ENCODE measurements at regions not wholly inside any gene's neighbourhood (a gene's known extent, or its start where the extent isn't known, plus 50 kb on each side); places are given as distances from the start of the nearest gene placed in this dataset.

DNA sequence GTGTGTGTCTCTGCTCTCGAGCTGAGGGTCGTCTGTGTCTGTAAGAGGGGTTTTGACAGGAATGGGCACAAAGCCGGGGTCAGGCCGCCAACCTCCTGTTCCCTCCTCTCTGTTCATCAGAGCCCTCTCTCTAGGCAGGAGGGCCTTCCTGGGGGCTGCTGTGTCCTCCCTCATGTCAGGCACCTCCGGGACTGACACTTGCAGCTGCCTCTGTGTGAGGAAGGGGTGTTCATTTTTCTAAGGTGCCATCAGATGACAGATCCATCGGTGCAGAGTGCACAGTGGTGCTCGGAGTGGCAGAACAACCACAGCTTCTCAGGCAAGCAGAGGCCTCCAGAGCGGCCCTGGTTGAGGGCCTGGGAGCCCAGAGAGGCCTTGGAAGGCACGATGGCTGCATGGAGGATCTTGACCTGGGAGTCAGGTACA lies 265.4 kb upstream of the B3GAT1 start:
- TF ChIP-seq, protein P1, sequence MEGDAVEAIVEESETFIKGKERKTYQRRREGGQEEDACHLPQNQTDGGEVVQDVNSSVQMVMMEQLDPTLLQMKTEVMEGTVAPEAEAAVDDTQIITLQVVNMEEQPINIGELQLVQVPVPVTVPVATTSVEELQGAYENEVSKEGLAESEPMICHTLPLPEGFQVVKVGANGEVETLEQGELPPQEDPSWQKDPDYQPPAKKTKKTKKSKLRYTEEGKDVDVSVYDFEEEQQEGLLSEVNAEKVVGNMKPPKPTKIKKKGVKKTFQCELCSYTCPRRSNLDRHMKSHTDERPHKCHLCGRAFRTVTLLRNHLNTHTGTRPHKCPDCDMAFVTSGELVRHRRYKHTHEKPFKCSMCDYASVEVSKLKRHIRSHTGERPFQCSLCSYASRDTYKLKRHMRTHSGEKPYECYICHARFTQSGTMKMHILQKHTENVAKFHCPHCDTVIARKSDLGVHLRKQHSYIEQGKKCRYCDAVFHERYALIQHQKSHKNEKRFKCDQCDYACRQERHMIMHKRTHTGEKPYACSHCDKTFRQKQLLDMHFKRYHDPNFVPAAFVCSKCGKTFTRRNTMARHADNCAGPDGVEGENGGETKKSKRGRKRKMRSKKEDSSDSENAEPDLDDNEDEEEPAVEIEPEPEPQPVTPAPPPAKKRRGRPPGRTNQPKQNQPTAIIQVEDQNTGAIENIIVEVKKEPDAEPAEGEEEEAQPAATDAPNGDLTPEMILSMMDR (IDR thresholded peaks at IDR 0.05): no peak
- no peak for TF ChIP-seq POLR2A (IDR thresholded peaks at IDR 0.05)

Measured in heart left ventricle (tissue), 13 donors.